Fibroblast of skin of left biceps (primary cell): ENCODE measurements at regions not wholly inside any gene's neighbourhood (a gene's known extent, or its start where the extent isn't known, plus 50 kb on each side); places are given as distances from the start of the nearest gene placed in this dataset.

ENCODE experiments used
- DNase-seq, 2 experiments: peaks; one replicate each; pipeline ENCODE4 v3.0.0-alpha.2; 2013; ENCODE audit warnings: low read depth in 2 of 2

DNA sequence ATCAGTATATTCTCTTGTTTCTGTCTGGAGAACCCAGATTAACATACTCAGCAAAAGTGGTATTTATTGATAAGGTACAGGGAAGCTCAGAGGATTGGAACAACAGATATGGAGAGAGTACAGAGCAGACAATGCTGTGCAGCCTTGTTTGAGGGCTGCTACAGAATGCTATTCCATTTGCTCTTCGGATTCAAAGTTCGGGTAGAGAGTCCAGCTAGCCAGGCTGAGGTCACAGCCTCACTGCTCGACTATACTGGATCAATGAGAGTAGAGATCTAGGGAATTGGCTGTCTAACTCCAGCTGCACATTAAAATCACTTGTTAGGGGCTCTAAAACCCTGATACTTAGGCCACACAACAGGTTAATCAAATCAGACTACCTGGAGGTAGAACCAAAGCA is 200.1 kb upstream of the BTBD3 start:
- no peak for DNase-seq

DNA sequence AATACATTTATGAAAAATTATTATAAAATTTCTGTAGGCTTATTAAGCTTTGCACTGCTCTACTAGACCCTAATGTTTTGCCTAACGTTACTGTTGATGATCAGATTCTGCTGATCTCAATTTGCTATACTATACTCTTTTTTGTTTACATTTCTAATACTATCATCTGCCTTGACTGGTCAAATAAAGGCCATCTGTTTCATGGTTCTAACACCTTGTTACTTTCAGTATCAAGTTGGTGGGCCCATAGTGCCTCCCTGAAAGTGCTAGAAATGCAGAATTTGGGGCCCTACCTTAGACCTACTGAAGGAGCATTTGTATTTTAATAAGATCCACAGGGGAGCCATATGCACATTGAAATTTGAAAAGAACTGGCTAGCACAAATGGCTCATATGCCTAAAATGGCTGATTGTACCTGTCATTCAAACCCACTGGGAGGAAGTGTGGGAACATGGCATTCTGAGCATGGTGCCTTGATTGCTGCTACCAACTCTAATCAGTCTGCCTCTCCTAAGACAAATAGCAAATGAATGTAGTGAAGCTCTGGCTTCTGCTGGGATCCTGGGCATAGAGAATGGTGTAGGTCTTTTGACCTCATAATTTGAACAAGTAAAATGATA is 199.1 kb upstream of the BTBD3 start:
- DNase-seq, result no peak

DNA sequence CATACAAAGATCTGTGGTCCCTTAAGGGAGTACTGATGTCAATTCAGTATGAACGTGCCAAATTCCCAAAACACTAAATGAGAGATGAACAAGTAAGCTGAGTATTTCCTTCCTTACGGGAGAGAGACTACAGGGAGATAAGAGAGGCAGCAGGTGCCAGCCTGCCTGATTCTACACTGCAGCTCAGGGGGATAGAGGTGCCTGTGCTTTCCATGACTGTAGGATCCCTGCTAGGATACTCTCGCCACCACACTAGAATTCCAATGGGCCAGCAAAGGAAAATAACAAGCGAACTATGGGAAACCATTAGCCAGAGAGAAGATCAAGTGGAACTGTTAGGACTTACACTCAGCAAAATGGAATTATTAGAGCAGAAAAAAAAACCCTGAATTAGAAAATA is 198.5 kb upstream of the BTBD3 start:
- no peak for DNase-seq

- DNase-seq, result no peak
Observed at GRCh38 chr20:11721411-11721810, 196.3 kb upstream of the BTBD3 start.

DNA sequence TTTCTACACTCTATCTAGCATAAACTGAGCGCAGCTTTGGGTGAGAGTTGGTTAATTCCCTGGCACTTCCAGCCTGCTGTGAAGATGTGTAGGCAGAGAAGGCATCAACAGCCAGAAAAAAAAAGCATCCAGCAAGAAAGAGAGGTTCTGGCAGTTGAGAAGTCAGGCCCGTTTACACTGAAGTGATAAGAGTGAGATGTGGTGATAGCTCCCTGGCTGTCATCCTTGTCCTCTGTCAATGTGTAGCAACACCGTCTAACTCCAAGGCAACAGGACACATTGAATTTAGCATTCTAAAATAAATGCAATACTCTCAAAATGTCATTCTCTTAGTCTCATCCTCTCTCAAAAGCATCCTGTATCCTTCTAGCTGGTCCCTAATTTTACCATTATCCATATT is 193.6 kb upstream of the BTBD3 start:
- DNase-seq, result no peak

GRCh38 chr20:11726026-11726425 is 191.7 kb upstream of the BTBD3 start:
- peak; percentile 5 to 8 for DNase-seq

GRCh38 chr20:11727708-11728107 is 190.0 kb upstream of the BTBD3 start:
- DNase-seq, result no peak

DNA sequence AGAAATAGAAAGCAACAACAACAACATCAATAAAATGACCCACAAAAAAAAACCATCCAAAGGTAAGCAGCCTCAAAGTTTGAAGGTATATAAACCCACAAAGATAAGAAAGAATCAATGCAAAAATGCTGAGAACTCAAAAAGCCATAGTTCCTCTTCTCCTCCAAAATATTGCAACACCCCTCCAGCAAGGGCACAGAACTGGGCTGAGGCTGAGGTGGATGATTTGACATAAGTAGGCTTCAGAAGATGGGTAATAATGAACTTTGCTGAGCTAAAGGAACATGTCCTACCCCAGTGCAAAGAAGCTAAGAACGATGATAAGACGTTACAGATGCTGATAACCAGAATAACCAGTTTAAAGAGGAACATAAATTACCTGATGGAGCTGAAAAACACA is 188.8 kb upstream of the BTBD3 start:
- DNase-seq, result no peak

- DNase-seq, result no peak
Observed at GRCh38 chr20:11729806-11730205, 187.9 kb upstream of the BTBD3 start.

GRCh38 chr20:11734431-11734830 is 183.3 kb upstream of the BTBD3 start:
- no peak for DNase-seq

DNA sequence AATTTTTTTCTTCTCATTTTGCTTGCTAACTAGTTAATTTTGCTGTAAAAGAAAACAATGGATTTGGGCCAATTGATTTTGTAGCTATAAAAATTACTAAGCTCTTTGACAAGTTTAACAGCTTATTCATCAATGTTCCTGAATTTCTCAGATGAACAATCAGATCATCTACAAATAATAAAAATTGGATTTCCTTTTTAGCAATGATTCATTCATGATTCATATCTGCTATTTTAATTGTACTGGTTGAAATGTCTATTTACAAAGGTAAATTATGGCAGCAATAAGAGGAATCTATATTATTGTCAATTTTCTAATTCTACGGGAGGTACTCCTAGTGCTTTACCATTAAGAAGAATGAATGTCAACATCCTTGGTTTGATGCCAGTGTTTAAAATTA is 178.8 kb upstream of the BTBD3 start:
- no peak for DNase-seq

- DNase-seq, result no peak
Observed at GRCh38 chr20:11740975-11741374, 176.7 kb upstream of the BTBD3 start.

DNA sequence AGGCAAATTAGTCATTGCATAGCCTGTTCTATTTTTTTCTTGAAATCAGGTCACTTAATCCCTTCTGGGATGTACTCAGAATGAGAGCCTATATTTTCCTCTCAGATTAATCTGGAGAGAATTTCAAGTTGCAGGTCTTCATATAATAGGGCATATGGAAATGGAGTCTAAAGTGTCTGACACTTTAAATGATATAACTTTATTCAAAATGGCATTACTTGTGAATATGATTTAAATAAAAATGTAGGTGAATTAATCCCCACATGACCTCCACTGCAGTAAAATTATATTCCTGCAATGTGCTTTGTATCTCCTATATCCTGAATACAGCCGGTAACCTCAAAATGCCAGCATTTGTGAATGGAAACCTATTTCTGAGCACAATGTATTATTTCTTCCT is 172.5 kb upstream of the BTBD3 start:
- no peak for DNase-seq

GRCh38 chr20:11748436-11748835 is 169.3 kb upstream of the BTBD3 start:
- DNase-seq, result no peak

DNA sequence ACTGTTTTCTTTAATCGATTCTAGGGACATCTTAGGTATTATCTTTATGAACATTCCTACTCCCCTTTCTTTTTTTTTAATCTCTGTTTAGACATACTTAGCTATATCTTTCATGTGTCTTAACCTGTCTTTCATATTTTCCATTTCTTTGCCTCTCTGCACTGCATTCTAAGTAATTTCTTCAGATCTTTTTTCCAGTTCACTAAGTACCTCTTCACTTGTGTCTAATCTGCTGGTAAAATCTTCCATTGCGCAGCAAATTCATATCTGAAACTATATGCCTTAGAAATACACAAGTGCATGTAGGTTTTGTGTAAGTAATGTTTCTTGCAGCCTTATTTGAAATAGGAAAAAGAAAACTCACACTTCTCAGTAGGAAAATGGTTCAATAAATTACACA is 165.4 kb upstream of the BTBD3 start:
- DNase-seq, result no peak

DNA sequence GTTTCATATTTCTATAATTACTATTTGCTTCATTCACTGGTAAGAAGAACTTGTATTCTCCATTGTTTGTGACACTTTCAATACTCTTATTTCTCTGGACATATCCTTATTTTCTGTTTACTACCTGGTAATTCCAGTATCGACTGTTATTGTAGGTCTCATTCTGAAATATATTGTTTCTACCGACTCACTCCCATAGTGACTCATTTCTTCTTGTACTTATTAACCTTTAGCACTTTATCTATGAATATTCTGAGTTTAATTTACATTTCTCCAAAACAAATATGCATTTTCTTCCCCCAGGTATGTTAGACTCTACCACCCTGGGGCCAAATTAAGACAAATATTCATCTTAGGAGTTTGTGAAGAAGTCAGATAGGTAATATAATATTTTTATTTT is 164.5 kb upstream of the BTBD3 start:
- no peak for DNase-seq

DNA sequence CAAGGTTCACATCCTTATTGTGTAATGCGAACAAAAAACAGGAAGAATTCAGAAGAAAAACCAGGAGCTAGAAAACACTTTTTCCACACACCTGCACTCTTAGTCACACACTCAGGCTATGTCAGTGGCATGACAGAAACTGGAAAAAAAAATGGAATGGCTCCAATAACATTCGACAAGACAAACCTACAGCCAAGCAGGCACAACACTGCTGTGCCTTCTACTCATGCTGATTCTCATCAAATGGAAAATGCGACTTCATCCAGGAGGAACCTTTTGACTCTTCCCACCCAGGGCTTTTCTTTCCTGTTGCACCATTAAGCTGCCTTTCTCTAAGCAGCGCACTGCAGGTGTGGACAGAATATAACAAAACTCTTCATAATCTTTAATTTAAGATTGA is 163.2 kb upstream of the BTBD3 start:
- no peak for DNase-seq

GRCh38 chr20:11755071-11755841 is 162.4 kb upstream of the BTBD3 start:
- no peak for DNase-seq

GRCh38 chr20:11761497-11761896 is 156.2 kb upstream of the BTBD3 start:
- no peak for DNase-seq

DNA sequence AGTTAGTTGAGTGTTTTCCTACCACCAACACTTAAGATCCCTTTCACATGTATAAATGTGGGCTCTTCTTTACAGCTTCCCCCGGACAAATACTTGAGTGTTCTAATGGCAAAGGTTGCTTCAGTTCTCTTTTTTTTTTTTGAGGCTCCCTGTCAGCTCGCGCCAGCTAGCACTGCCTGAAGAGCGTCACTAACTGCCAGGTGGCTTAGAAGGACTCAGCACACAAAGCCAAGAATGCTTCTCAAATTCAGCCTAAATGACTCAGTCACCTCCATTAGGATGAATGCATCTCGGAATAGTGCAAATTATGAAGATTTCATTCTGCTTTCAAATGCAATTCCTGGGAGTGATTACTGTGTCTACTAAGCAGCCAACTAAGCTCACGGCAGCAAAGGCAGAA is 150.7 kb upstream of the BTBD3 start:
- peak in 1 of 2 experiments; percentile 17 for DNase-seq

GRCh38 chr20:11769825-11770224 is 147.9 kb upstream of the BTBD3 start:
- peak; percentile 35 to 44 for DNase-seq

DNA sequence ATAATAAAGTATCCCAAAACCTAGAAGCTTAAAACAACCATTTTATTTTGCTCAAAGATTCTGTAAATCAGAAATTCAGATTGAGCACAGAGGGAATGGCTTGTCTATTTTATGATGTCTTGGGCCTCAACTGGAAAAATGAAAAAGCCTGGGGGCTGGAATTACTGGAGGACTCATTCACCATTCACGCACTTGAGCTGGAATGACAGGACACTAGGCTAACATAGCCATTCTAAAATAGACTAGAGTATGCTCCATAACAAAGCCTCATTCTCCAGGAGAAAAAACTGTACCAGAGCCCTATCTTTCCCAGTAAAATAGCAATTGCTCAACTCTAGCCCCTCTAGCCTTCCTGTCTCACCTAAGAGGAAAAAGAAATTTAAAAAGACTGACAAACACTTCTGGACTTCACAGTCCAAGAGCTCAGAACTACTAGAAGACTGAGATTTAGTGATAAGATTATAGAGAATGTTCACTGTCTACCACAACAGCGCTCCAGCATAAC is 145.4 kb upstream of the BTBD3 start:
- no peak for DNase-seq

- no peak for DNase-seq
Observed at GRCh38 chr20:11776687-11777086, 141.0 kb upstream of the BTBD3 start.
